Activated T-cell treated with anti-CD3 and anti-CD28 coated beads, Interleukin-2, amount 50 U/mL, for 24 hours (primary cell): ENCODE measurements at regions not wholly inside any gene's neighbourhood (a gene's known extent, or its start where the extent isn't known, plus 50 kb on each side); places are given as distances from the start of the nearest gene placed in this dataset.

ENCODE experiments used
- DNase-seq: peaks from one replicate; pipeline ENCODE4 v3.0.0-alpha.2; 2020
- H3K27ac Mint-ChIP-seq: 2 replicates; pipeline ENCODE4 v1.8.0; 2020; ENCODE audit warnings: mild to moderate bottlenecking, mixed read lengths
- H3K27me3 Mint-ChIP-seq: 2 replicates; pipeline ENCODE4 v1.8.0; 2020; ENCODE audit warnings: mixed read lengths
- H3K36me3 Mint-ChIP-seq: 2 replicates; pipeline ENCODE4 v1.8.0; 2020; ENCODE audit warnings: low read depth, mixed read lengths
- H3K4me1 Mint-ChIP-seq: 2 replicates; pipeline ENCODE4 v1.8.0; 2020; ENCODE audit warnings: low read depth, mixed read lengths
- H3K4me3 Mint-ChIP-seq: 2 replicates; pipeline ENCODE4 v1.8.0; 2020; ENCODE audit warnings: mild to moderate bottlenecking, moderate library complexity, mixed read lengths
- H3K9me3 Mint-ChIP-seq: 2 replicates; pipeline ENCODE4 v1.8.0; 2020; ENCODE audit warnings: mixed read lengths

DNA sequence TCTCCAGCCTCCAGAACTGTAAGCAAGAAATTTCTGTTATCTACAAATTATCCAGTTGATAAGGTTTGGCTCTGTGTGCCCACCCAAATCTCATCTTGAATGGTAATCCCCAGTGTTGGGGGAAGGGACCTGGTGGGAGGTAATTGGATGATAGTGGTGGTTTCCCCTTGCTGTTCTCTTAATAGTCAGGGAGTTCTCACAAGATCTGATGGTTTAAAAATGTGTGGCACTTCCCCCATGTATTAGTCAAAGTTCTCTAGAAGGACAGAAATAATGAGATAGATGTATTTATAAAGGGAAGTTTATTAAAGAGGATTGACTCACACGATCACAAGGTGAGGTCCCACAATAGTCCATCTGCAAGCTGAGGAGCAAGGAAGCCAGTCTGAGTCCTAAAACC, 56.2 kb upstream of the APBB1IP start:
- peaks cover 4% of the 10 kb centered on the region for H3K4me1 Mint-ChIP-seq

GRCh38 chr10:26384600-26384999, 53.5 kb upstream of the APBB1IP start:
- Mint-ChIP-seq H3K36me3 (no peaks in the 10 kb centered on the region), H3K4me1 (peaks cover 5% of the 10 kb centered on the region), H3K27ac (no peak overlapping the region), H3K27me3 (no peaks in the 10 kb centered on the region), H3K4me3 (no peak overlapping the region), H3K9me3 (peaks cover 3% of the 10 kb centered on the region)
- DNase-seq: no peak

More for the DNA sequence above, 56.2 kb upstream of the APBB1IP start:
- Mint-ChIP-seq H3K36me3 (no peaks in the 10 kb centered on the region), H3K27ac (no peak overlapping the region), H3K4me3 (no peak overlapping the region), H3K9me3 (peaks cover 1% of the 10 kb centered on the region), H3K27me3 (no peaks in the 10 kb centered on the region)
- no peak for DNase-seq

DNA sequence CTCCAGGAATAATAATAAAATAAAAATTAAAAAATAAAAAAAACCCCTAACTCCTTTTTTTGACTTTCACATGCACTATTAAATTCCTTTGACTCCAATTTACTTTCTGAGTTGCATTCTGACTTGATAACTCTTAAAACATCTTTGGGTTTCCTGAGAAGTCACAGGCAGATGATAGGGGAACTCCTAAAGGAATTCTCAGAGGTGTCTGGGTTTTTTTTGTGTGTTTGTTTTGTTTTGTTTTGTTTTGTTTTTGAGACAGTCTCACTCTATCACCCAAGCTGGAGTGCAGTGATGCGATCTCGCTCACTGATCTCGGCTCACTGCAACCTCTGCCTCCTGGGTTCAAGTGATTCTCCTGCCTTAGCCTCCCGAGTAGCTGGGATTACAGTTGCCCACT, 52.7 kb upstream of the APBB1IP start:
- Mint-ChIP-seq H3K36me3 (no peaks in the 10 kb centered on the region), H3K4me1 (peaks cover 5% of the 10 kb centered on the region), H3K27me3 (peaks cover 3% of the 10 kb centered on the region), H3K9me3 (peaks cover 3% of the 10 kb centered on the region), H3K4me3 (no peak overlapping the region), H3K27ac (no peak overlapping the region)
- no peak for DNase-seq

DNA sequence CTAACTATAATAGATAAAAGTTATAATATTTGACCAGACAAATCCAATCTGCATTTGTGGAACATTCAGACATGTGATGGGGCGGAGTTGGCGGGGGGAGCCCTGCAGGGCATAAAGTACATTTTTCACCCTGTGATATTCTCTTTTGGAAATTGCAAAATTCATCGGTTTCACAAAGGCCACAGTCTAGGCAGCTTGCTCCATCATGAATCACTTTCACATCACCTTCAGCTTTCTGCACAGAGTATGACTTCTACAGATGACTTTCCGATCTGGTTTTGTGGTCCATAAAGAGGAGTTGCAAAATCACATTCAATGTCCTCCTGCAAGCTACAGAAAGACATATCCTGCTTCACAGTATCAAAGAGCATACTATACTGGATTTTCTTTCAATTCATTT, 51.4 kb upstream of the APBB1IP start:
- Mint-ChIP-seq H3K27me3 (peaks cover 9% of the 10 kb centered on the region), H3K4me3 (no peak overlapping the region), H3K4me1 (peaks cover 10% of the 10 kb centered on the region), H3K36me3 (no peaks in the 10 kb centered on the region), H3K9me3 (peaks cover 3% of the 10 kb centered on the region), H3K27ac (no peak overlapping the region)
- no peak for DNase-seq
